CD8-positive, alpha-beta memory T cell (primary cell): ENCODE measurements at regions not wholly inside any gene's neighbourhood (a gene's known extent, or its start where the extent isn't known, plus 50 kb on each side); places are given as distances from the start of the nearest gene placed in this dataset.

Experiments used
- CTCF ChIA-PET: fragments of 350-600 bp; sonication (Branson Sonifier 250); formaldehyde crosslinking; loops from one replicate; lab custom pipeline; 2021; ENCODE audit warnings: antibody characterized with exemption; lab: Charles Lee
- POLR2A ChIA-PET: fragments of 350-600 bp; sonication (Branson Sonifier 250); formaldehyde crosslinking; loops from one replicate; lab custom pipeline; 2021; ENCODE audit warnings: antibody characterized with exemption; lab: Charles Lee
- DNase-seq, 5 donors: peaks; one replicate each; pipeline versions ENCODE4 v3.0.0 to v3.0.0-alpha.2; 2020 to 2022; ENCODE audit warnings: mixed read lengths in 1 of 5
- H3K27ac ChIP-seq: one replicate; pipeline ENCODE4 v1.7.0; 2013; ENCODE audit warnings: low read depth, mild to moderate bottlenecking, low read length, moderate library complexity
- H3K27me3 ChIP-seq: 2 replicates; pipeline ENCODE4 v1.7.0; 2013; ENCODE audit warnings: low read length, mild to moderate bottlenecking; ENCODE audit not compliant: insufficient read depth, poor library complexity, severe bottlenecking
- H3K36me3 ChIP-seq: 2 replicates; pipeline ENCODE4 v1.7.0; 2013; ENCODE audit warnings: mild to moderate bottlenecking, low read length, moderate library complexity; ENCODE audit not compliant: insufficient read depth
- H3K4me1 ChIP-seq: 2 replicates; pipeline ENCODE4 v1.7.0; 2013; ENCODE audit warnings: mild to moderate bottlenecking, low read length, moderate library complexity; ENCODE audit not compliant: insufficient read depth
- H3K4me3 ChIP-seq: 2 replicates; pipeline ENCODE4 v1.7.0; 2013; ENCODE audit warnings: mild to moderate bottlenecking, low read length
- H3K9me3 ChIP-seq: 2 replicates; pipeline ENCODE4 v1.7.0; 2013; ENCODE audit warnings: mild to moderate bottlenecking, low read length
- H3K27ac Mint-ChIP-seq, 8 donors: one replicate each; pipeline ENCODE4 v1.8.0; 2020 to 2021; ENCODE audit warnings: mixed read lengths in 8 of 8, mild to moderate bottlenecking in 6 of 8, inconsistent platforms in 3 of 8, moderate library complexity in 3 of 8
- H3K27me3 Mint-ChIP-seq, 2 donors: one replicate each; pipeline ENCODE4 v1.8.0; 2020 to 2021; ENCODE audit warnings: mixed read lengths in 2 of 2, mild to moderate bottlenecking in 1 of 2, moderate library complexity in 1 of 2
- H3K36me3 Mint-ChIP-seq, 3 donors: one replicate each; pipeline ENCODE4 v1.8.0; 2020 to 2021; ENCODE audit warnings: mixed read lengths in 3 of 3, inconsistent platforms in 1 of 3, mild to moderate bottlenecking in 1 of 3
- H3K4me1 Mint-ChIP-seq, 3 donors: one replicate each; pipeline ENCODE4 v1.8.0; 2020 to 2021; ENCODE audit warnings: mixed read lengths in 3 of 3, inconsistent platforms in 1 of 3, mild to moderate bottlenecking in 1 of 3
- H3K4me3 Mint-ChIP-seq, 7 donors: one replicate each; pipeline ENCODE4 v1.8.0; 2020 to 2021; ENCODE audit warnings: mixed read lengths in 7 of 7, mild to moderate bottlenecking in 6 of 7, moderate library complexity in 4 of 7, inconsistent platforms in 2 of 7
- H3K9me3 Mint-ChIP-seq, 5 donors: one replicate each; pipeline ENCODE4 v1.8.0; 2020 to 2022; ENCODE audit warnings: mixed read lengths in 5 of 5, mild to moderate bottlenecking in 3 of 5, moderate library complexity in 2 of 5, inconsistent platforms in 1 of 5

DNA sequence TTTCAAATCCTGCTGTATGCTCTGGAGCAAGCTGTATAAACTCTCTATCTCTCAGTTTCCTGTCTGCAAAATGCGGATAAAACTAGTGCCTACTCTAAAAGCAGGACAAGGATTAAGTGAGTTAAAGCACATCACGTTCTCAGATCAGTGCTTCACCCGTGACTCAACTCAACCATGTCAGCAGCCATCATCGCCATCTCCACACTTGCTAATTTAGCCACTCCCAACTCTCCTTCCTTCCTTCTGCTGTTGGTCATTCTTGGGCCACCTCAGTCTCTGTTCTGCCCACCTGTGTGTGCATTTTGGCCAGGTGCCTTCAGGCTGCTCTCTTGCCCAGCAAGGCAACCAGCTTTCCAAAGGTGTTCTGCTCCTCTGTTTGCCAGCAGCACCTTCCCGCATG, 260.0 kb upstream of the CDYL start:
- H3K4me1 ChIP-seq = no peaks in the 10 kb centered on the region
- Mint-ChIP-seq H3K36me3 (no peaks in the 10 kb centered on the region), H3K27me3 (peaks cover 4 to 7% of the 10 kb centered on the region in 2 donors), H3K27ac (no peak overlapping the region), H3K9me3 (peaks cover 0 to 5% (median 0%) of the 10 kb centered on the region in 5 donors), H3K4me3 (no peak overlapping the region), H3K4me1 (no peaks in the 10 kb centered on the region)
- no peaks in the 10 kb centered on the region for H3K9me3 ChIP-seq
- no peaks in the 10 kb centered on the region for H3K27me3 ChIP-seq
- no peak for DNase-seq
- ChIA-PET POLR2A (no interaction called here), CTCF (no interaction called here)
- H3K4me3 ChIP-seq = no peak overlapping the region
- H3K36me3 ChIP-seq = no peaks in the 10 kb centered on the region
- H3K27ac ChIP-seq = no peak overlapping the region

DNA sequence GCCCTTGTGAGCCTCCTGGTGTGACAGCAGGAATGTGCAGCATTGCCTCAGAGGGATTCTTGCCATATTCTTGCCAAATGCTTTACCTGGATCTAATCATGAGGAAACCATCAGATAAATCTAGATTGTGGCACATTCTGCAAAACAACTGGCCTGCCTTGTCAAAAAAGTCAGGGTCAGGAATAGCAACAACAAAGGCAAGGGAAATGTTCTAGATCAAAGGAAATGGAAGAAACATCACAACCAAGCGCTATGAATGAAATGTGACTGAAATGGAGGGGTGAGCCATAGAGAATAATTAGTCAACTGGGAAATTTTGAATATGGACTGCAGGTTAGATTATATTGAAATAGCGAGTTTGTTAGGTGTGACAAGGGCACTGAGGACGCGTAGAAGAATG, 262.6 kb upstream of the CDYL start:
- no peaks in the 10 kb centered on the region for H3K36me3 Mint-ChIP-seq
- Histone ChIP-seq H3K36me3 (no peaks in the 10 kb centered on the region), H3K27me3 (no peaks in the 10 kb centered on the region), H3K27ac (no peak overlapping the region), H3K4me3 (no peak overlapping the region), H3K9me3 (no peaks in the 10 kb centered on the region), H3K4me1 (no peaks in the 10 kb centered on the region)
- no peaks in the 10 kb centered on the region for H3K4me1 Mint-ChIP-seq
- H3K27me3 Mint-ChIP-seq = peaks cover under 1 to 10% of the 10 kb centered on the region in 2 donors
- no peak for DNase-seq
- POLR2A ChIA-PET = no interaction called here
- no peak overlapping the region for H3K27ac Mint-ChIP-seq
- H3K9me3 Mint-ChIP-seq = peaks cover 0 to 2% (median 0%) of the 10 kb centered on the region in 5 donors
- H3K4me3 Mint-ChIP-seq = no peak overlapping the region
- CTCF ChIA-PET = no interaction called here

- POLR2A ChIA-PET = no interaction called here
- Histone ChIP-seq H3K4me3 (no peak overlapping the region), H3K36me3 (no peaks in the 10 kb centered on the region), H3K27me3 (no peaks in the 10 kb centered on the region), H3K9me3 (no peaks in the 10 kb centered on the region), H3K4me1 (no peaks in the 10 kb centered on the region), H3K27ac (no peak overlapping the region)
- CTCF ChIA-PET = no interaction called here
- Mint-ChIP-seq H3K36me3 (no peaks in the 10 kb centered on the region), H3K4me1 (no peaks in the 10 kb centered on the region), H3K9me3 (peaks cover 0 to 2% (median 0%) of the 10 kb centered on the region in 5 donors), H3K4me3 (no peak overlapping the region), H3K27ac (no peak overlapping the region), H3K27me3 (peaks cover 5 to 22% of the 10 kb centered on the region in 2 donors)
- DNase-seq = no peak
Measured at GRCh38 chr6:4512051-4512471, 264.1 kb upstream of the CDYL start.

DNA sequence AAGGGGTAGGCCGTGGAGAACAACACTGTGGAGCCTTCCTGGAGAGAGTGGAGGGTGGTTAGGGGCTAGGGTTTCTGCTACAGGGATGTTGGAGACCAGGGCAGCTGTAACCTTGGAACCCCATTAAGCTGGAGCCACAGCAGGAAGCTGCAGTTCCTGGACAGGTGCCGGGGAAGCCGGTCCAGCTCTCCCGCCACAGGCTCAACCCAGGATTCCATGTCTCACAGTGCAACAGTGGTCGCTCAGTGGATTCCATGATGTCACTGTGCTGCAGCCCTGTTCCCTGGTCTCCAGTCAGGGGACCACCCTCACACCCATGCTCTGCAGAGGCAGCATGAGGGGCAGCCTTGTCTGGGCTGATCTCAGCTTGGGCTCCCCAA, 264.6 kb upstream of the CDYL start:
- H3K36me3 Mint-ChIP-seq = no peaks in the 10 kb centered on the region
- Histone ChIP-seq H3K27ac (no peak overlapping the region), H3K9me3 (no peaks in the 10 kb centered on the region), H3K4me1 (no peaks in the 10 kb centered on the region), H3K4me3 (no peak overlapping the region), H3K27me3 (no peaks in the 10 kb centered on the region), H3K36me3 (no peaks in the 10 kb centered on the region)
- H3K9me3 Mint-ChIP-seq = peaks cover 0 to 2% (median 0%) of the 10 kb centered on the region in 5 donors
- no peak for DNase-seq
- no peak overlapping the region for H3K27ac Mint-ChIP-seq
- ChIA-PET CTCF (no interaction called here), POLR2A (no interaction called here)
- no peak overlapping the region for H3K4me3 Mint-ChIP-seq
- peaks cover 8 to 27% of the 10 kb centered on the region in 2 donors for H3K27me3 Mint-ChIP-seq
- no peaks in the 10 kb centered on the region for H3K4me1 Mint-ChIP-seq

DNA sequence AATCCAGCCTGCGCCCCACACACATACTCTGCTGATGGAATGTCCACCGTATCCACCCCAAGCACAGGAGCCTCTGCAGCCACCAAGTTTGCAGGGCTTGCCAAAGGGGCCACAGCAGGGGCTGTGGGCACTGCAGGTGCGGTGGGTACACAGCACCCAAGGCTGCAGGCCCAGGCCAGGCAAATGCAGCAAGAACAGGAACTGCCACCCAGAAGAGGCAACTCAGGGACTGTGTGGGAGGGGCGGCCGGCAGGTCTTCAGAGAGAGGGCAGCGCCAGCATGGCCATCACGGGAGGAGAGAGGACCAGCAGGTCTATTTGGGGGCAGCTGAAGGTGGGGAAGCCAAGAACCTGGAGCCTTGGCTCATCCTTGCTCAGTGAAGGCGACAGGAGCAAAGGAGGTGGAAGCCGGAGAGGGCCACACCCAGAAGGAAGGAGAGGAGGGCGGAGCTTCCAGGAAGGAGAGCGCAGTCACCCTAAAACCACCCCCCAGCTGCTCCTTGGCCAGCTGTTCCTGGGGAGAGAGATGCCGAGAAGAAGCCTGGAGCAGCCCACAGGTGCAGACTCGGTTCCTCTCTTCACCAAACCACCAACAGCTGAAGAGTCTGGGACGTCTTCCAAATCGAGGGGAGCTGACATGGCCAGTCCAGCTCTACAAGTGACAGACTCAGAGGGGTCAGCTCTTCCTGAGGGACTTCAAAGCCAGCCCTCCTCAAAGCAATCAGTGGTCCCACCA, 265.1 kb upstream of the CDYL start:
- Histone ChIP-seq H3K36me3 (no peaks in the 10 kb centered on the region), H3K27ac (no peak overlapping the region), H3K9me3 (no peaks in the 10 kb centered on the region), H3K27me3 (no peaks in the 10 kb centered on the region), H3K4me1 (no peaks in the 10 kb centered on the region), H3K4me3 (no peak overlapping the region)
- ChIA-PET POLR2A (no interaction called here), CTCF (no interaction called here)
- no peak for DNase-seq
- H3K27ac Mint-ChIP-seq = no peak overlapping the region
- peaks cover 0 to 2% (median 0%) of the 10 kb centered on the region in 5 donors for H3K9me3 Mint-ChIP-seq
- H3K4me1 Mint-ChIP-seq = no peaks in the 10 kb centered on the region
- H3K36me3 Mint-ChIP-seq = no peaks in the 10 kb centered on the region
- H3K27me3 Mint-ChIP-seq = peaks cover 8 to 29% of the 10 kb centered on the region in 2 donors
- H3K4me3 Mint-ChIP-seq = no peak overlapping the region

DNA sequence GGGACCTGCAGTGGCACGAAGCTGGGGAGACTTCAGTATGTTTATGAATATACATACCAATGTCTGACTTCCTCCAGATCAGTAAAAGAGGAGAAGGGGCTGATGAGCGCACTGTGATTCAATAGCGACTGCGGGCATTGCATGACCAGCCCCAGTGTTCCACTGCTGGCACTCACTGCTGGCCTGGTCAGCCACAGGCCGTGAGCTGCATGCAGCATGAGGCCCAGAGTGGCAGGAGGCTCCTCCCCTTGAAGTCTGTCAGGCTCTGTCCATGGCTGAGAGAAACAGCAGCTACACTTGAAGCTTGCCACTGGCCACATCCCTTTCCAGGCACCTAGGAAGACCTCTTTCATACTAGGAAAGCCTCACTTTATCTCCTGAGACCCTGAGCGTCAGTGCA, 265.9 kb upstream of the CDYL start:
- Histone ChIP-seq H3K36me3 (no peaks in the 10 kb centered on the region), H3K4me3 (no peak overlapping the region), H3K27ac (no peak overlapping the region), H3K27me3 (no peaks in the 10 kb centered on the region), H3K9me3 (no peaks in the 10 kb centered on the region), H3K4me1 (no peaks in the 10 kb centered on the region)
- Mint-ChIP-seq H3K36me3 (no peaks in the 10 kb centered on the region), H3K4me1 (no peaks in the 10 kb centered on the region), H3K27me3 (peaks cover 9 to 37% of the 10 kb centered on the region in 2 donors), H3K9me3 (no peaks in the 10 kb centered on the region), H3K27ac (no peak overlapping the region), H3K4me3 (no peak overlapping the region)
- CTCF ChIA-PET = no interaction called here
- DNase-seq = no peak
- POLR2A ChIA-PET = no interaction called here

DNA sequence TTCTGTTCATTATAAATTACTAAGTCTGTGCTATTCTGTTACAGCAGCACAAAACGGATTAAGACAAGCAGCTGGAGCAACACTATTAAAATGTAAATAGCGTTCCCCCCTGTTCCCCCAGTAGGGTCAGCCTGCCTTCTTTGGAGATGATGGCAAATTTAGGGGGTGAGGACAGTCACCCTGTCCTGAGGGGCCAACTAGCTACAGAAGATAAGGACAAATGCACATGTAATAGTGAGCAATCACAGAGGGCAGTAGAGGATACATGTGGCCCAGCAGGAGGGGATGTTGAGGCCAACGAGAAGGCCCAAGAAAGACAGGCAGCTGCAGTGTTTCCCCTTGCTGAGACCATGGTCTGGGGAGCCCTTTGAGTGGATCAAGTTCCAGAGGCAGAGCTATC, 266.7 kb upstream of the CDYL start:
- no peak for DNase-seq
- peaks cover 10 to 43% of the 10 kb centered on the region in 2 donors for H3K27me3 Mint-ChIP-seq
- H3K27ac Mint-ChIP-seq = peak overlapping the region in 1 of 8 donors; percentile 56
- no peaks in the 10 kb centered on the region for H3K9me3 Mint-ChIP-seq
- Histone ChIP-seq H3K9me3 (no peaks in the 10 kb centered on the region), H3K27ac (no peak overlapping the region), H3K27me3 (no peaks in the 10 kb centered on the region), H3K4me3 (no peak overlapping the region), H3K36me3 (no peaks in the 10 kb centered on the region), H3K4me1 (no peaks in the 10 kb centered on the region)
- no peaks in the 10 kb centered on the region for H3K4me1 Mint-ChIP-seq
- POLR2A ChIA-PET = no interaction called here
- H3K36me3 Mint-ChIP-seq = no peaks in the 10 kb centered on the region
- H3K4me3 Mint-ChIP-seq = no peak overlapping the region
- CTCF ChIA-PET = no interaction called here

- H3K27me3 ChIP-seq = no peaks in the 10 kb centered on the region
- H3K36me3 Mint-ChIP-seq = no peaks in the 10 kb centered on the region
- no peak overlapping the region for H3K27ac ChIP-seq
- no peak overlapping the region for H3K27ac Mint-ChIP-seq
- no peak for DNase-seq
- H3K4me3 ChIP-seq = no peak overlapping the region
- ChIA-PET POLR2A (no interaction called here), CTCF (no interaction called here)
- peaks cover 13 to 56% of the 10 kb centered on the region in 2 donors for H3K27me3 Mint-ChIP-seq
- no peaks in the 10 kb centered on the region for H3K4me1 Mint-ChIP-seq
- no peaks in the 10 kb centered on the region for H3K9me3 ChIP-seq
- peaks cover 0 to 1% (median 0%) of the 10 kb centered on the region in 5 donors for H3K9me3 Mint-ChIP-seq
- H3K4me3 Mint-ChIP-seq = no peak overlapping the region
- no peaks in the 10 kb centered on the region for H3K36me3 ChIP-seq
- H3K4me1 ChIP-seq = no peaks in the 10 kb centered on the region
Measured at GRCh38 chr6:4506792-4507191, 269.4 kb upstream of the CDYL start.
